ENCODE measurements at regions not wholly inside any gene's neighbourhood (a gene's known extent, or its start where the extent isn't known, plus 50 kb on each side); places are given as distances from the start of the nearest gene placed in this dataset.

- H3K79me2 ChIP-seq (ENCODE audit: control insufficient read depth, insufficient read depth, low read length) = no peaks in the 10 kb centered on the region
- H3K27ac ChIP-seq (ENCODE audit: insufficient read depth, low read length) = no peak overlapping the region
- no peak overlapping the region for H3K4me2 ChIP-seq (ENCODE audit: extremely low read depth, insufficient read depth, low read length)
- TF ChIP-seq EZH2 (IDR thresholded peaks at IDR 0.05; ENCODE audit: low read length, missing control alignments) = no peak
- TF ChIP-seq CTCF (conservative IDR thresholded peaks at IDR 0.05 in 1 of 2, IDR thresholded peaks at IDR 0.05 in 1 of 2; ENCODE audit: low read depth in 1 of 2, low read length in 2 of 2) = no peak
- H3K9ac ChIP-seq (ENCODE audit: insufficient read depth, low read length) = no peak overlapping the region
- no peaks in the 10 kb centered on the region for H3K4me1 ChIP-seq (ENCODE audit: control insufficient read depth, extremely low read depth, insufficient read depth, low read length)
- H3K27me3 ChIP-seq (ENCODE audit: control insufficient read depth, insufficient read depth, low read length) = no peaks in the 10 kb centered on the region
- no peaks in the 10 kb centered on the region for H4K20me1 ChIP-seq (ENCODE audit: control insufficient read depth, extremely low read depth, insufficient read depth, low read length)
- H3K4me3 ChIP-seq (replicated peaks in 1 of 4; ENCODE audit: control extremely low read depth in 1 of 4, insufficient read depth in 1 of 4, low read depth in 3 of 4, low read length in 4 of 4) = no peak overlapping the region
- no peak overlapping the region for H2AFZ ChIP-seq (ENCODE audit: low read length)
- no peaks in the 10 kb centered on the region for H3K36me3 ChIP-seq (ENCODE audit: control insufficient read depth, insufficient read depth, low read length)
- no peak for DNase-seq (ENCODE audit: low read depth in 2 of 2)
- H3K9me3 ChIP-seq (ENCODE audit: control insufficient read depth, insufficient read depth, low read depth, low read length) = no peaks in the 10 kb centered on the region
Measured at GRCh38 chr5:158147227-158147626, 288.3 kb upstream of the CLINT1 start.

- H3K4me2 ChIP-seq (ENCODE audit: extremely low read depth, insufficient read depth, low read length) = no peak overlapping the region
- H3K4me1 ChIP-seq (ENCODE audit: control insufficient read depth, extremely low read depth, insufficient read depth, low read length) = no peaks in the 10 kb centered on the region
- no peak for DNase-seq (ENCODE audit: low read depth in 2 of 2)
- TF ChIP-seq CTCF (conservative IDR thresholded peaks at IDR 0.05 in 1 of 2, IDR thresholded peaks at IDR 0.05 in 1 of 2; ENCODE audit: low read depth in 1 of 2, low read length in 2 of 2) = no peak
- TF ChIP-seq EZH2 (IDR thresholded peaks at IDR 0.05; ENCODE audit: low read length, missing control alignments) = no peak
- H3K36me3 ChIP-seq (ENCODE audit: control insufficient read depth, insufficient read depth, low read length) = no peaks in the 10 kb centered on the region
- no peak overlapping the region for H2AFZ ChIP-seq (ENCODE audit: low read length)
- H3K27ac ChIP-seq (ENCODE audit: insufficient read depth, low read length) = no peak overlapping the region
- H3K79me2 ChIP-seq (ENCODE audit: control insufficient read depth, insufficient read depth, low read length) = no peaks in the 10 kb centered on the region
- no peaks in the 10 kb centered on the region for H3K9me3 ChIP-seq (ENCODE audit: control insufficient read depth, insufficient read depth, low read depth, low read length)
- H3K27me3 ChIP-seq (ENCODE audit: control insufficient read depth, insufficient read depth, low read length) = no peaks in the 10 kb centered on the region
- H4K20me1 ChIP-seq (ENCODE audit: control insufficient read depth, extremely low read depth, insufficient read depth, low read length) = no peaks in the 10 kb centered on the region
- no peak overlapping the region for H3K4me3 ChIP-seq (replicated peaks in 1 of 4; ENCODE audit: control extremely low read depth in 1 of 4, insufficient read depth in 1 of 4, low read depth in 3 of 4, low read length in 4 of 4)
- no peak overlapping the region for H3K9ac ChIP-seq (ENCODE audit: insufficient read depth, low read length)
Measured at GRCh38 chr5:158145827-158146226, 286.9 kb upstream of the CLINT1 start.

- H3K36me3 ChIP-seq (ENCODE audit: control insufficient read depth, insufficient read depth, low read length) = no peaks in the 10 kb centered on the region
- TF ChIP-seq EZH2 (IDR thresholded peaks at IDR 0.05; ENCODE audit: low read length, missing control alignments) (no peak), CTCF (conservative IDR thresholded peaks at IDR 0.05 in 1 of 2, IDR thresholded peaks at IDR 0.05 in 1 of 2; ENCODE audit: low read depth in 1 of 2, low read length in 2 of 2) (no peak)
- H3K27me3 ChIP-seq (ENCODE audit: control insufficient read depth, insufficient read depth, low read length) = no peaks in the 10 kb centered on the region
- H3K9ac ChIP-seq (ENCODE audit: insufficient read depth, low read length) = no peak overlapping the region
- no peaks in the 10 kb centered on the region for H3K79me2 ChIP-seq (ENCODE audit: control insufficient read depth, insufficient read depth, low read length)
- no peak overlapping the region for H2AFZ ChIP-seq (ENCODE audit: low read length)
- no peak for DNase-seq (ENCODE audit: low read depth in 2 of 2)
- no peaks in the 10 kb centered on the region for H4K20me1 ChIP-seq (ENCODE audit: control insufficient read depth, extremely low read depth, insufficient read depth, low read length)
- H3K9me3 ChIP-seq (ENCODE audit: control insufficient read depth, insufficient read depth, low read depth, low read length) = no peaks in the 10 kb centered on the region
- peaks cover 4% of the 10 kb centered on the region for H3K4me1 ChIP-seq (ENCODE audit: control insufficient read depth, extremely low read depth, insufficient read depth, low read length)
- H3K4me3 ChIP-seq (replicated peaks in 1 of 4; ENCODE audit: control extremely low read depth in 1 of 4, insufficient read depth in 1 of 4, low read depth in 3 of 4, low read length in 4 of 4) = no peak overlapping the region
- no peak overlapping the region for H3K4me2 ChIP-seq (ENCODE audit: extremely low read depth, insufficient read depth, low read length)
- no peak overlapping the region for H3K27ac ChIP-seq (ENCODE audit: insufficient read depth, low read length)
Measured at GRCh38 chr5:158143081-158143480, 284.1 kb upstream of the CLINT1 start.
